ENCODE measurements at regions not wholly inside any gene's neighbourhood (a gene's known extent, or its start where the extent isn't known, plus 50 kb on each side); places are given as distances from the start of the nearest gene placed in this dataset.

DNA sequence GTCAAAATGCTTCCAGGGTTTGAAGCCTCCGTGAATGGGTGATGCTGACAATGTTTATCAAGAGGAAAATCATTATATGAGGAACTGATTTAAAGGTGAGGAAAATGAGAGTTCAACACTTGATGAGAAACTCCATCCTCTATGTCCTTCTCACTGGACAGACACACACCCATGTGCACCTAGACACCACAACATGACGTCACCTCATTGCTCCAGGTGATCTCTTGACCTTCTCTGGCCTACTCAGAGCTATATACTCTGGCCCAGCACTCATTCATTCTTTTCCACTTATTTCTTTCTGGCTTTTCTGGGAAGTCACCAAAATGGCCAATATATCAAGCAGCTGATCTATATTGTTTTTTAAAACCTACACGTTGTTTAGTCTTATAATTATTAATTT, 778.7 kb upstream of the PCDH20 start:
- no peak for DNase-seq
- TF ChIP-seq, protein P1, sequence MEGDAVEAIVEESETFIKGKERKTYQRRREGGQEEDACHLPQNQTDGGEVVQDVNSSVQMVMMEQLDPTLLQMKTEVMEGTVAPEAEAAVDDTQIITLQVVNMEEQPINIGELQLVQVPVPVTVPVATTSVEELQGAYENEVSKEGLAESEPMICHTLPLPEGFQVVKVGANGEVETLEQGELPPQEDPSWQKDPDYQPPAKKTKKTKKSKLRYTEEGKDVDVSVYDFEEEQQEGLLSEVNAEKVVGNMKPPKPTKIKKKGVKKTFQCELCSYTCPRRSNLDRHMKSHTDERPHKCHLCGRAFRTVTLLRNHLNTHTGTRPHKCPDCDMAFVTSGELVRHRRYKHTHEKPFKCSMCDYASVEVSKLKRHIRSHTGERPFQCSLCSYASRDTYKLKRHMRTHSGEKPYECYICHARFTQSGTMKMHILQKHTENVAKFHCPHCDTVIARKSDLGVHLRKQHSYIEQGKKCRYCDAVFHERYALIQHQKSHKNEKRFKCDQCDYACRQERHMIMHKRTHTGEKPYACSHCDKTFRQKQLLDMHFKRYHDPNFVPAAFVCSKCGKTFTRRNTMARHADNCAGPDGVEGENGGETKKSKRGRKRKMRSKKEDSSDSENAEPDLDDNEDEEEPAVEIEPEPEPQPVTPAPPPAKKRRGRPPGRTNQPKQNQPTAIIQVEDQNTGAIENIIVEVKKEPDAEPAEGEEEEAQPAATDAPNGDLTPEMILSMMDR (IDR thresholded peaks at IDR 0.05) = no peak
- TF ChIP-seq POLR2A (IDR thresholded peaks at IDR 0.05) = no peak
- Histone ChIP-seq H3K4me3 (no peak overlapping the region), H3K27ac (no peak overlapping the region), H3K4me1 (replicated peaks in 1 of 2) (no peaks in the 10 kb centered on the region), H3K9me3 (replicated peaks in 1 of 3) (no peaks in the 10 kb centered on the region), H3K27me3 (no peaks in the 10 kb centered on the region), H3K36me3 (replicated peaks in 1 of 2) (no peaks in the 10 kb centered on the region)
- WGBS, 4 donors = 63 to 82% (median 73%) methylated on average over 3 of the region's 3 CpGs
- intact Hi-C loops (cut with DNase I) = no loop called here

DNA sequence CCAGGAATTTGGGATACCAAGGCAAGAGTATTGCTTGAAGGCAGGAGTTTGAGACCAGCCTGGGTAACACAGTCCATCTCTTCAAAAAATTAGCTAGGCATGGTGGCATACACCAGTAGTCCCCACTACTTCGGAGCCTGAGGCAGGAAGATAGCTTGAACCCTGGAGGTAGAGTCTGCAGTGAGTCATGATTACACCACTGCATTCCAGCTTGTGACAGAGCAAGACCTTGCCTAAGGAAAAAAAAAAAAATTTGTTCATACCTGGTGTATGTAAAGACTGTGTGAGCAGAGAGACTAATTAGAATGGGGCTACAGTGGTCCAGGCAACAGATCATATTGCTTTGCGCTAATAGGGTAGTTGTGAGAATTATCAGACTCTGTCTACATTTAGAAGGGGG, 778.3 kb upstream of the PCDH20 start:
- WGBS, 4 donors = 86 to 100% (median 90%) methylated on average over 1 to 2 of the region's 2 CpGs
- Histone ChIP-seq H3K4me1 (replicated peaks in 1 of 2) (no peaks in the 10 kb centered on the region), H3K36me3 (replicated peaks in 1 of 2) (no peaks in the 10 kb centered on the region), H3K27me3 (no peaks in the 10 kb centered on the region), H3K4me3 (no peak overlapping the region), H3K27ac (no peak overlapping the region), H3K9me3 (replicated peaks in 1 of 3) (no peaks in the 10 kb centered on the region)
- no peak for DNase-seq
- intact Hi-C loops (cut with DNase I) = no loop called here
- no peak for TF ChIP-seq POLR2A (IDR thresholded peaks at IDR 0.05)
- TF ChIP-seq, protein P1 (IDR thresholded peaks at IDR 0.05) = no peak

DNA sequence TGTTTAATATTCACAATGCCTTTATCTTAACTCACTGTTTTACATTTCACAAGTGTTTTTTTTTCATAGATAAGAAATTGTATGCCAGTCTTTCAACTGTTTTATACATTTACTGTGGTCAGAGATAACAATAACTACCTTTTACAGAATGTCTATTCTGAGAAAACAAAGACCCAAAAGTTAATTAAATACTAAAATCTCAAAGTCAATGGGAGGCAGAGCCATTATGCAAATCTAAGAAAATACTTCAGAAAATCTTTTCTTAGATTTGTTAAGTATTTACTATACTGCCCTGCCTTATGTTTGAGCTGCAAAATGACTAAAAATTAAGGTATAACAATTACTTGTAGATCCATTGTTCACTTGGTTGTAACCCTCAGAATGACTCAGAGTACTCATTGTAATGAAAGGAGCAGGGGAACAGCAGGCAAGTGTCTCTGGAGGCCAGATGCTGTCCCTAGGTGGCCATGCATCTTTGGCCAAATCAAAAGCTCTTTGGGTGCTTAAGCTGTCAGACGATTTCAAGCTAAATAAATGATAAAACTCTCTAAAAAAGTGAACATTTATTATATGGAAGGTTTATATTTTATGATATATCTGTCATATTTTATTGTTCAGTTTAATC, 770.1 kb upstream of the PCDH20 start:
- Histone ChIP-seq H3K9me3 (replicated peaks in 1 of 3) (no peaks in the 10 kb centered on the region), H3K4me3 (no peak overlapping the region), H3K27me3 (no peaks in the 10 kb centered on the region), H3K4me1 (replicated peaks in 1 of 2) (no peaks in the 10 kb centered on the region), H3K27ac (no peak overlapping the region), H3K36me3 (replicated peaks in 1 of 2) (no peaks in the 10 kb centered on the region)
- intact Hi-C loops (cut with DNase I) = no loop called here
- TF ChIP-seq POLR2A (IDR thresholded peaks at IDR 0.05) = no peak
- TF ChIP-seq, protein P1 (IDR thresholded peaks at IDR 0.05) = no peak
- no peak for DNase-seq
- 19 to 32% (median 24%) methylated on average over 1 of the region's 1 CpG for WGBS, 4 donors

DNA sequence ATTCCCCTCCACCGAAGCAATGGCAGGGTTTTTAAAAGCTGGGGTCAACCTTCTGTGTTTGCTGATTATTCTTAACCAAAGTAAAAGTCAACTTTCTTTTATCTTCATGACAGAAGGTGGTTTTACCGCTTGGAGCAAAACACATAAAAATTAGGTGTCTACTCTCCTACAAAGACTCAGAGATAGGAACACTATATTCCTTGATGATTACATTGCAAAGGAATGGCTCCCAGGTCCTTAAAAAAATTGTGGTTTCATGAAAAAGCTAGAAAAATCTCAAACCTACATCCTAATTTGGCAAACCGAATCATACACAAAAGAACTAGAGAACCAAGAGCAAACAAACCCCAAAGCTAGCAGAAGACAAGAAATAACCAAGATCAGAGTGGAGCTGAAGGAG, 760.4 kb upstream of the PCDH20 start:
- H3K4me1 ChIP-seq (replicated peaks in 1 of 2) = no peaks in the 10 kb centered on the region
- WGBS, 4 donors = 66 to 74% (median 68%) methylated on average over 3 of the region's 3 CpGs
- H3K27me3 ChIP-seq = no peaks in the 10 kb centered on the region
- no peaks in the 10 kb centered on the region for H3K9me3 ChIP-seq (replicated peaks in 1 of 3)
- no peaks in the 10 kb centered on the region for H3K36me3 ChIP-seq (replicated peaks in 1 of 2)
- TF ChIP-seq, protein P1 (IDR thresholded peaks at IDR 0.05) = no peak
- no peak for TF ChIP-seq POLR2A (IDR thresholded peaks at IDR 0.05)
- no peak for DNase-seq
- intact Hi-C loops (cut with DNase I) = no loop called here
- H3K4me3 ChIP-seq = no peak overlapping the region
- H3K27ac ChIP-seq = no peak overlapping the region
